ENCODE measurements at regions not wholly inside any gene's neighbourhood (a gene's known extent, or its start where the extent isn't known, plus 50 kb on each side); places are given as distances from the start of the nearest gene placed in this dataset.

GRCh38 chr11:127238321-127238720 lies 237.8 kb upstream of the KIRREL3 start:
- H3K4me3 ChIP-seq (ENCODE audit: low read depth, low read length) = no peak overlapping the region
- DNase-seq (ENCODE audit: low read depth) = no peak
- no peak for TF ChIP-seq CTCF (IDR thresholded peaks at IDR 0.05; ENCODE audit: insufficient read depth, low read length)

- TF ChIP-seq CTCF (IDR thresholded peaks at IDR 0.05; ENCODE audit: insufficient read depth, low read length) = no peak
- no peak for DNase-seq (ENCODE audit: low read depth)
- no peak overlapping the region for H3K4me3 ChIP-seq (ENCODE audit: low read depth, low read length)
These were observed 236.2 kb upstream of the KIRREL3 start for GRCh38 chr11:127236776-127237175.

- no peak for TF ChIP-seq CTCF (IDR thresholded peaks at IDR 0.05; ENCODE audit: insufficient read depth, low read length)
- DNase-seq (ENCODE audit: low read depth) = no peak
- no peak overlapping the region for H3K4me3 ChIP-seq (ENCODE audit: low read depth, low read length)
These were observed 233.4 kb upstream of the KIRREL3 start for GRCh38 chr11:127233998-127234397.

DNA sequence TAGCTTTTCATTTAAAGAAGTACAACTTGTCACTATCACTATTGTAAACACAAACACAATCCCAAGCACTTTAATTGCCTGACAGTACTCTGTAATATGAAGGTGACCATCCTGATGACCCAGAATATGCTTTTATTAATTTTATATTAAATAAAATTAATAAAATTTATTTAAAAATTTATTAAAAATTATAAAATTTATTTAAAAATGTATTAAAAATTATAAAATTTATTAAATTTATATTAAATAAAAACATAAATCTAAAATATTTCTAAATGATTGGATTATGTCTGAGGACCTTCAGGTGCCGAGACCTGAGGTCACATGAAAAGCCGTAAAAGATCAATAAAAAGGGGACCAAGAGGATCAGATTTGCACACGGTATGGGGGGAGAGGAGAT lies 229.8 kb upstream of the KIRREL3 start:
- no peak for TF ChIP-seq CTCF (IDR thresholded peaks at IDR 0.05; ENCODE audit: insufficient read depth, low read length)
- DNase-seq (ENCODE audit: low read depth) = no peak
- no peak overlapping the region for H3K4me3 ChIP-seq (ENCODE audit: low read depth, low read length)

GRCh38 chr11:127226949-127227348 lies 226.4 kb upstream of the KIRREL3 start:
- no peak for TF ChIP-seq CTCF (IDR thresholded peaks at IDR 0.05; ENCODE audit: insufficient read depth, low read length)
- no peak for DNase-seq (ENCODE audit: low read depth)
- no peak overlapping the region for H3K4me3 ChIP-seq (ENCODE audit: low read depth, low read length)

DNA sequence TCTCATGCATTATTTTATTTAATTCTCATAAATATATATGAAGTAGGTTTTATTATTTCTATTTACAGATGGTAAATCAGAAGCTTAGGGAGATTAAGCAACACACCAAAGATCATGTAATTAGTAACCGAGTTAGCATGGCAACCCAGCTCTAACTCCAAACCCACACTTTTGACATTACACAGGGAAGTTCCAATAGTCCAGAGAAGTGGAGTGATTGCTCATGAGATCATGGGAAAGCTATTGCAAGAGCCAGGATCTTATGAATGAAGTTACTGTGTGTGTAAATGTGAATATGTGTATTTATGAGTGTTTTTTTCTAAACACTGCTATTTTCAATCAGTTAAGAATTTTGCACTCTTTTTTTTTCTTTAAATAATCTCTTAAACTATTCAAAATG lies 225.8 kb upstream of the KIRREL3 start:
- no peak for DNase-seq (ENCODE audit: low read depth)
- TF ChIP-seq CTCF (IDR thresholded peaks at IDR 0.05; ENCODE audit: insufficient read depth, low read length) = no peak
- H3K4me3 ChIP-seq (ENCODE audit: low read depth, low read length) = no peak overlapping the region

- H3K4me3 ChIP-seq (ENCODE audit: low read depth, low read length) = no peak overlapping the region
- DNase-seq (ENCODE audit: low read depth) = no peak
- TF ChIP-seq CTCF (IDR thresholded peaks at IDR 0.05; ENCODE audit: insufficient read depth, low read length) = no peak
These were observed 225.0 kb upstream of the KIRREL3 start for GRCh38 chr11:127225619-127226018.

Measured in fibroblast of the aortic adventitia (primary cell).